ENCODE measurements at regions not wholly inside any gene's neighbourhood (a gene's known extent, or its start where the extent isn't known, plus 50 kb on each side); places are given as distances from the start of the nearest gene placed in this dataset.

DNA sequence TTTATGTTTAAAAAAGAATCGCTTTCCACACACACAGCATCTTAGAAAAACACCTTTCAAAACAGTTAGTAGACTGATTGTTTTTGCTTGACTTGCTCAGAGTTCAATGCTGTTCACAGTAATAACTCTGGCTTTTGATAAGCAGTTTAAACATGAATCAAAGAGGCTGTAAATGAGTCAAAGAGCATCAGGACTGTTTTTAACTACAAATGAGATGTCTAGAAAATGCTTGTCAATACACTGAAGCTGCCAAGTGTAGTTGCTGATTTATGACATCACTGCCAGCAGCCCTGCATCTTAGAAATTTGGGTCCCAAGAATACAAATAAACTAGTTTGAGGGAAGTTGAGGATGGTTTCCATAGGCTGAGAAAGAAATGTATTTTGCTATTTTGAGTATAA, 2057.1 kb upstream of the PCDH20 start:
- H3K4me3 ChIP-seq (ENCODE audit: low read depth, low read length): no peak overlapping the region
- no peak for DNase-seq (ENCODE audit: low read depth)
- TF ChIP-seq, protein P1, sequence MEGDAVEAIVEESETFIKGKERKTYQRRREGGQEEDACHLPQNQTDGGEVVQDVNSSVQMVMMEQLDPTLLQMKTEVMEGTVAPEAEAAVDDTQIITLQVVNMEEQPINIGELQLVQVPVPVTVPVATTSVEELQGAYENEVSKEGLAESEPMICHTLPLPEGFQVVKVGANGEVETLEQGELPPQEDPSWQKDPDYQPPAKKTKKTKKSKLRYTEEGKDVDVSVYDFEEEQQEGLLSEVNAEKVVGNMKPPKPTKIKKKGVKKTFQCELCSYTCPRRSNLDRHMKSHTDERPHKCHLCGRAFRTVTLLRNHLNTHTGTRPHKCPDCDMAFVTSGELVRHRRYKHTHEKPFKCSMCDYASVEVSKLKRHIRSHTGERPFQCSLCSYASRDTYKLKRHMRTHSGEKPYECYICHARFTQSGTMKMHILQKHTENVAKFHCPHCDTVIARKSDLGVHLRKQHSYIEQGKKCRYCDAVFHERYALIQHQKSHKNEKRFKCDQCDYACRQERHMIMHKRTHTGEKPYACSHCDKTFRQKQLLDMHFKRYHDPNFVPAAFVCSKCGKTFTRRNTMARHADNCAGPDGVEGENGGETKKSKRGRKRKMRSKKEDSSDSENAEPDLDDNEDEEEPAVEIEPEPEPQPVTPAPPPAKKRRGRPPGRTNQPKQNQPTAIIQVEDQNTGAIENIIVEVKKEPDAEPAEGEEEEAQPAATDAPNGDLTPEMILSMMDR (conservative IDR thresholded peaks at IDR 0.05; ENCODE audit: low read depth, low read length): no peak

DNA sequence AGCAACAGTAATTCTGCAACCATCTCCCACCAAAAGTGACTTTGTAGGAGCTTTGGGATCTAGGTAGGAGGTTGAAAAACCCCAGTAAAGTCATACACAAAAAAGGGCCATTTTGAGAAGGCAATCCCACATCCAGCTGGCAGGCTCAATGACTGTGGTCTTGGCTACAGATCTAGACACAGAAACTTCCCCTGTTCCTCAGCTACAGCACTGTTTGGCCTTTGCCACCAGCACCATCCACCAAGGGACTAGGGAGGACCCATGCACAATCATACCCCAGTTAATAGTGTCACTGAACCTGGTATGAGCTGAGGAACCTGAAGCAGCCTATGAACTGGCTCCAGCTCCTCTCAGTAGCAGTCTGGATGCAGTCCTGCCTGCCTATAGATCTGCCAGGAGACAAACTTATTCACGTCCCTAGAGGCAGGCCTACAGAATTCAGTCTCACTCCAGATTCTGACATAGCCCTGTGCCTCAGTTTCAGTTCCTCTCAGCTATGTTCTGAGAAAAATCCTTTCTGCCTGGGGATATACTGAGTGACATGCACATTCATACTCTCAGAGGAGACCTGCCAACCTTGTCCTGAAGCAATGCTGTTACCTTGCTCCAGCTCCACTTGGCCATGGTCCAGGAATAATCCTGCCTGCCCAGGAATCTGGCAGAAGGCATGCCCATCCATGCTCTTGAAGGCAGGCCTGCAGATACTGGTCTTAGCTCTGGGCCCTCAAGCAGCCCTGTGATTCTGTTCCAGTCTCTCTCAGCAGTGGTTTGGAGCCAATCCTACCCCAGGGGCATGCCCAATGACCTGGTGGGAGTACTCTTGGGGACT, 2048.3 kb upstream of the PCDH20 start:
- no peak for DNase-seq (ENCODE audit: low read depth)

DNA sequence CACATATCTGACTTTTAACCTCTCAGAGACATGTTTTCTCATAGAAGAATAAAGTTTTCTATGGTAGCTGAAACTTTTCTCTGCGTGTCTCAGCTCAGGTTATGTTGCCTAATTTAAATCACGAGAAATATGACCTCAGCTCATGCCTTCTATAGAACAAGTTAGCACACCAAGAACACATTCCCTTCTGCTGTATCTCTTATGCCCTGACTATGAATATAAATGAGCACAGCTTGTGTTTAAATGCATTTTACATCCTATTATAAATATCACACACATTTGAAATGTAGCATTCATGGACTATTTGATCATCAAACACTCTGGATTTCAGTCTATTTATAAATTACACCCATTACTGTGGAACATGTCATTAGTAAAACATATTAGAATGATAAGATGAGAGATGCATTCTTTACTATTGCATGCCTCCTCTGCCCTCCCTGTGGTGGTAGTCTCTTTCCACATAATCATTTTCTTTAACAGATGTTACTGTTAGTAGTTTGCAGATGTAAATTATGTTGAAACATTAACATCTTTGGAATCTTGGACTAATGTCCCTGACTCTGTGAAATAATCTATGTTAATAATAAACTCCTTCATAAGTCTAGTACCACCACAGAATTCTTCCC, 2044.9 kb upstream of the PCDH20 start:
- no peak overlapping the region for H3K4me3 ChIP-seq (ENCODE audit: low read depth, low read length)
- TF ChIP-seq, protein P1 (conservative IDR thresholded peaks at IDR 0.05; ENCODE audit: low read depth, low read length): no peak
- no peak for DNase-seq (ENCODE audit: low read depth)

More for the DNA sequence above, 2048.3 kb upstream of the PCDH20 start:
- TF ChIP-seq, protein P1 (conservative IDR thresholded peaks at IDR 0.05; ENCODE audit: low read depth, low read length): no peak
- no peak overlapping the region for H3K4me3 ChIP-seq (ENCODE audit: low read depth, low read length)

DNA sequence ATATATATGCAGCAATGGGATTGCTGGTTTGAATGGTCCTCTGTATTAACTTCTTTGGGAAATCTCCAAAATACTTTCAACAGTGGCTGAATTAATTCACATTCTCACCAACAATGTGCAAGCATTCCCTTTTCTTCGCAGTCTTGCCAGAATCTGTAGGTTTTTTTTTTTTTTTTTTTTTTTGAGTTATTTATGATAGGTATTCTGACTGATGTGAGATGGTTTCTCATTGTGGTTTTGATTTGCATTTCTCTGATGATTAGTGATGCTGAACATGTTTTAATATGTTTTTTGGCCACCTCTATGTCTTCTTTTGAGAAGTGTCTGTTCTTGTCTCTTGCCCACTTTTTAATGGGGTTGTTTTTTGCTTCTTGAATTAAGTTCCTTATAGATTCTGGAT, 2041.5 kb upstream of the PCDH20 start:
- DNase-seq (ENCODE audit: low read depth): no peak
- TF ChIP-seq, protein P1 (conservative IDR thresholded peaks at IDR 0.05; ENCODE audit: low read depth, low read length): no peak
- no peak overlapping the region for H3K4me3 ChIP-seq (ENCODE audit: low read depth, low read length)

DNA sequence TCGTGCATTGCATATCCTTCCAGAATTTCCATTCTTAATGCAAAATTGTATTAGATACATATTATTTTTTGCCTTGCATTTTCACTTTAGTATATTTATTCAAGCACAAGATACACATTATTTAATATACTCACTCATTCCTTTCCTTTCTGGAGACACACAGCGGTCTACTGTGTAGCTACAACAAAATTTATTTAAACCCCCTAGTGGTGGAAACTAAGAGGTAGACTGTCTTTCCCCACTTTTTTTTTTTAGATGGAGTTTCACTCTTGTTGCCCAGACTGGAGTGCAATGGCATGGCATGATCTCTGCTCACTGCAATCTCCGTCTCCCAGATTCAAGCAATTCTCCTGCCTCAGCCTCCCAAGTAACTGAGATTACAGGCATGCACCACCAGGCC, 2040.3 kb upstream of the PCDH20 start:
- H3K4me3 ChIP-seq (ENCODE audit: low read depth, low read length): no peak overlapping the region
- TF ChIP-seq, protein P1 (conservative IDR thresholded peaks at IDR 0.05; ENCODE audit: low read depth, low read length): peak; percentile 43
- DNase-seq (ENCODE audit: low read depth): no peak

DNA sequence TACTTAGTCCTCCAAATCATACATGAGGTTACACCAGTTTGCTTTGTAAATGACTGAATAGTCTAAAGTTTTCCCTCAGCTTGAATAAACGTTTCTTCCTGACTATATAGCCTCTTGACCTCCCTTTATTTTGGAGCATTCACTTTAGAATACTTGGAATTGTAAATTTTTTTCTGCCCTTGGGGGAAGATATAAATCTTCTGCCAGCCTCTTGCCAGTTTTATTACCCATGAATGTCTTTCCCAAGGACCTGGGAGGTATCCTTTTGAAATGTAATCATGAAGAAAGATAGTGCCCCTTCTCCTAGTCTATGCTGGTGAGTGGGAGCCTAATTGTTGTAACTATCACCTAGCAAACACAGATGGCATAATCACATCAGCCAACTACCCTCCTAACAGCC, 2033.9 kb upstream of the PCDH20 start:
- no peak overlapping the region for H3K4me3 ChIP-seq (ENCODE audit: low read depth, low read length)
- TF ChIP-seq, protein P1 (conservative IDR thresholded peaks at IDR 0.05; ENCODE audit: low read depth, low read length): no peak
- no peak for DNase-seq (ENCODE audit: low read depth)
